Right lung (tissue), 2 donors: ENCODE measurements at regions not wholly inside any gene's neighbourhood (a gene's known extent, or its start where the extent isn't known, plus 50 kb on each side); places are given as distances from the start of the nearest gene placed in this dataset.
"Not testable (repeated sequence)": the region's sequence is repeated elsewhere in the genome, so short reads cannot be mapped to it uniquely, and the experiment has no call there.

ENCODE experiments used
- DNase-seq, 2 donors: peaks; one replicate each; pipeline ENCODE4 v3.0.0-alpha.2; 2013

DNA sequence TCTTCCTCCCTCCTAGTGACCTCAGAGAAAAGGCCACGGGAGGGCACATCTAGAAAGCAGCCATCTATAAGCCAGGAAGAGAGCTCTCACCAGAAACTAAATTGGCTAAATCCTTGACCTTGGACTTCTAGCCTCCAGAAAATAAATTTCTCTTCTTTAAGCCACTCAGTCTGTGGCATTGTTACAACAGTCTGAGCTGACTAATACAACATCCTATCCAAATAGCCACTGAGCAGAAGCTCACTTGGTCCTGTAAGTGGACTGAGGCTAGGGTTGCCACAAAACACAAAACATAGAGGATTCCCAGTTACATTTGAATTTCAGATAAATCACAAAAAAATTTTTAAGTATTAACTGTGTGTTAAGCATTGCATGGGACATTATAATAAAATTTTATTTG, 383.4 kb downstream of the MLLT3 start:
- no peak for DNase-seq

DNA sequence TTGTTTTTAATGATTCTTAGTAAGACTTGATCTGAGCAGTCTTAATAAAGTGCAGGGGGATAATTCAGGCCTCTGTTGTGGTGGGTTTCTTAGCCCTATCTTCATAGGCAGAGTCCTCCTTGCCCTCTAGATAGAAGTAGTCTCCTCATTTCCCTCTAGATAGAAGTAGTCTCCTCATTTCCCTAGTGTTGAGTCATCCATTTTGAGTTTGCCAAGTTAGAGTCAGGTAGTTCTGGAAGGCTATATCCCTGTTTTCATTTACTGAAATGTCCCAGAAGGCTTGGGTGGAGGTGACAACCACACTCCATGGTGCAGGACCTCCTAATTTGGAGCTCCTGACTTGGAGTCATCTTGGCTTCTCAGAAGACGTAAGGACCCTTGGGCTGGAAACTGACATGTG, 384.6 kb downstream of the MLLT3 start:
- no peak for DNase-seq

DNA sequence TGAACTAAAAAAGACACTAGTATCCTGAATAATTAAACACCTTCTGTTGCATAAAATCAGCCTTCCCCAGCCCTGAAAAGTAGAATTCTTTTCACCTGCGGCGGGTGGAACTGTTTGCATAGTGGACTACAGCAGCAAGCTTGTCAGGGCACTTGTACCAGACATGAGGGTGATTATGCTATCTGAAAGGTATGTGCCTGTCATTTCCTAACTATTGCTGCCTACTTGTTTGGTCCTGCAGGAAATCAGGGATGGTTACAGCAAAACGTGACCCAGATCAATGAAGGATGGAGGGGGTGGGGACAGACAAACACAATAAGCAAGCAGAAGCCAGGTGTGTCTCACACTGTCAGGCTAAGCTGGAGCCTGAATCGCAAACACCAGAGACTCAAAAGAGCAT, 385.6 kb downstream of the MLLT3 start:
- DNase-seq, result peak in 1 of 2 donors; percentile 12

DNA sequence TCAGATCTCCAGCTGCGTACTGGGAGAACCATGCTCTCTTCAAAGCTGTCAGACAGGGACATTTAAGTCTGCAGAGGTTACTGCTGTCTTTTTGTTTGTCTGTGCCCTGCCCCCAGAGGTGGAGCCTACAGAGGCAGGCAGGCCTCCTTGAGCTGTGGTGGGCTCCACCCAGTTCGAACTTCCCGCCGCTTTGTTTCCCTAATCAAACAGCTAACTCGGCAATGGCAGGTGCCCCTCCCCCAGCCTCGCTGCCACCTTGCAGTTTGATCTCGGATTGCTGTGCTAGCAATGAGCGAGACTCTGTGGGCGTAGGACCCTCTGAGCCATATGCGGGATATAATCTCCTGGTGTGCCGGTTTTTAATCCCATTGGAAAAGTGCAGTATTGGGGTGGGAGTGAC, 387.1 kb downstream of the MLLT3 start:
- not testable (repeated sequence) for DNase-seq

DNA sequence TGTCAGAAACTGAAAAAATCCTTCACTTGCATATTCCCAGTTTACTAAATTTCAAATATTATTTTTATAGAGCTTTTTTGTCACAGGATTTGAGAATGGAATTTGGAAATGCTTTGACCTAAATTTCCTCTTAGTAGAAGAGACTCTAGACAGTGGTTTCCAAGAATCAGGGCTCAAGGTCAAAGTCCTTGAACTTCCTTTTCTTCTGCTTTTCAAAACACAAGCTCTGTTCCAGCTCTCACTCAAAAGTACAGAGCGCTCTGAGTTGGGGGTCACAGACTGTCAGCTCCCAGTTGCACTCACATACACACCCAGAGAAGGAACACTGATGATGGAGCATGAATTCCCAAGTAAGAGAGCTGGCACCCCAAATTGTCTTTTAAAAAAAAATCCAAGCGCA, 394.2 kb downstream of the MLLT3 start:
- DNase-seq, result no peak

DNA sequence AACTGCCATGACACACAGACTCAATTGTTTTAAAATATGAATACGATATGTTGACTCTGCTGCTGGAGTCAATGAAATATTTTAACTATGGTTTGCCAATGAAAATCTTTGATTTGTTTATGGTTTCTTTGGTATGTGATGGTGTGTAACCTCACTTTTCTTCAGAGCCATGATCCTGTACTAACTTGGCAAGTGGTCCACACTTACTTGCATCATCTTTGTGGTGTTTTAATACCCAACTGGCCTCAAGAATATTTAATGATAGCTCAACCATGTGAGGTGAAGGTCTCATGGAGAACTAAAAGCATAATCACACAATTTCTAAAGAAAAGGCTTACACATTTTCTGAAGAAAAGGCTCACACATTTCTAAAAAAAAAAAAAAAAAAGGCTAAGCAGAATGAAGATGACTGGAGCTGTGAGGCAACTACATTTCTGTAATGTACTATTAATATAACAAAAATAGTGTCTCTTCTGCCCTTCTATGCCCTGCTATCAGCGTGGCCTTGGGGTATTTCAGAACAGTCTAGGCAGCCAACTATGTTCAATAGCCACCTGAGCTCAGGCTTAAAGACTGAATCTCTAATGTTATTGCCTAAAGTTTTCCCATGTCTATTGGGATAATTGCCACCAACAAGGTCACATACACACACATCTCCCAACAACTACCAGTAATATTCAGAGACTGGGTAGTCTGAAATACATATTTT, 395.0 kb downstream of the MLLT3 start:
- no peak for DNase-seq

DNA sequence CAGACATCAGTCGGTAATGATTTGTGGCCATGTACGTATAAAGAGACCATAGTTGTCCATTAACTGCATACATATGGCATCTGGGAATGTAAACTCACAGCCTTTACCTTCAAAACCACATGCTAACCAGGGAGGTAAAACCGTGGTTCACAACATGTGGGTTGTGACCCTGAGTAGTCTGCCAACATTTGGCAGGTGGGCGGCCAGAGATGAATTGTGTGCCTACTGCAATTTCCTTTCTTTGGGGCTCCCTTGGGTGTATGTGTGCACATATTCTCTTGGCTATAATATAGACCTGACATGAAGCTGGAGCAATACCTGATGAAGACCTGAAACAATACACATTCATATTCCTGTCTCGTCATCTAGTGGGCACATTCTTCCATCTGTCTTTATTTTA, 396.0 kb downstream of the MLLT3 start:
- DNase-seq, result no peak

DNA sequence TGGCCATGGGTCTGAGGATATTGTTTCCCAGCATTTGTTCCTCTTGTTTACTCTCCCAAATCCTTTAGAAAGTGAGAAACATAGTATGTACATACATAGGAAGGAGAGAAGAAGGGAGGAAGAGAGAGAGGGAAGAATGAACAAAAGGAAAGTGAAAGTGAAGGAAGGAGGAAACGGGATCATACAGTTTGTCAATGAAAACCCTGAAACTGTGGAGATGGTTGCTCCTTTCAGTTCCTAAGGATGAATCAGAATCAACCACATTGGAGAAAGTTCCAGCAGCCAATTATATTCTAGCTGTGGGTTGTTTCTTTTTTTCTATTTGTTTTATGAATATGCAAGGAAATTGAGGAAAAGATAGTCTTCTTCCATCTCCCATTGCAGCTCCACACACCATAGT, 396.5 kb downstream of the MLLT3 start:
- no peak for DNase-seq

DNA sequence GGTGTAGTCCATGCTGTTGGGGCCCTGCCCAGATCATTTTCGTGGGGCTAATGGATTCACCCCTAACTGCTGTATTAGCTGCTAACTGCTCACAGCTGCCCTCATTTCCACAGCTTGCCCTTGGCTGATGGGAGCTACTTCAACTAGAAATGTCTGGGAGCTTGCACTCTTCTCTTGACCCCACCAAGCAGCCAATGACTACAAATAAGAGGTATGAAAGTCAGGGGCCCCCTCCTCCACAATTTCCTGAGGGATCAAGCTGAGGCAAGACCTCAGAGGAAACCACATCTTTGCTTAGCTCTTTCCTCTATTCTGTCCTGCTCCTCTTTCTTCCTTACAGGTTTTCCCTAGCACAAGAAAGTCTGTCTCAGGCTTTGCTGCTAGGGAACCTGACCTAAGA, 397.5 kb downstream of the MLLT3 start:
- DNase-seq, result no peak

DNA sequence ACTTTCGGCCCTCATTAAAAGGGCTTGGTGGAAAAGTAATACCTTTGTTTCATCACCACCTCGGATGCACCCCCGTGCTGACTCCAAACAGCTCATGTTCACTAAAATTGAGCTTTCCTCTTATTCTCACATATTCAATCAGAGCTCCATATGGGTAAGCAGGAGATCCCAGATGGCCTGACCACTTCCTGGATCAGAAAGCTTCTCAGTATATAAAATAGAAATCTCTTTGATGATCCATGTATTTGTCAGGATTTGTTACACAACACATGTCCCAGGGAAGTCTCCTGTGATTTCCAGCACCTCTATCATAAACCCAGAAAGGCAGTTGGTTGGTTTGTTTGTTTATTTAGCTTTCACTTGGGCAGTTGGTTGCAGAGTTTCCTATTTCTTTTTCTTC, 402.0 kb downstream of the MLLT3 start:
- DNase-seq, result no peak

DNA sequence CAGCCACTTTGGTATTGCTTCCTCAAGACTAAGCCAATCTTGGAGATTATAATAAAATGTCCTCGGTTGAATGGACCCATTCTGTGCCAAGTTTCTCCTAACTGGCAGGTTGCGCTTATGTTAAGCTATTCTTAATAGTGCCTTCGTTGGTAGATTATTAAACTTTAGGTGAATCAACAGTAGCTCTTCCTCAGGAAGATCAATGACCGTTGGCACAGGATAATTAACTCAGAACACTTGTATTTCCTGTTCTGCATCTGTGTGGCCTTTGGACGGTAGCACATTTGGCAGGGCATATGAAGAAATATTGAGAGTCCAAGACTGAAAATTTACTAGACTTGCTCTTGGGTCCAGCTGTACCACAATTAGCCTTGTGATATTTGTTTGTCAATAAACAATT, 402.9 kb downstream of the MLLT3 start:
- DNase-seq, result no peak

DNA sequence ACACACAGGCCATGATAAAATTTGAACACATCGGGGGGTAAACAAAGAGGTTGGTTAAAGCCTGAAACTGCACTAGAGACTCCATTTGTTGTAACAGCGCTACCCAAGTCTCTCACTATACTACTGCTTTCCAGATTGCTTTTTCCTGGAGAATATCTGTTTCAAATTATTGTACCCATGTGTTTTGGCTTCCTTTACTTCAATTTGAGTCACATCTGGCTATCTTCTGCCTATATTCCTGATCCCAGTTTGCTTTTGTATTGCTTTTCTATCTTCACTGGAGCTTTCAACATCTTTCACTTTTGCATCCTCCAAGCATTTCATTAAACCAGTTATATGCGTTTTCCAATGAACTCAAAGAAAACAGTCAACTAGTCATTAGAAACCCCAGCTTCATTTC, 404.7 kb downstream of the MLLT3 start:
- DNase-seq, result no peak

DNA sequence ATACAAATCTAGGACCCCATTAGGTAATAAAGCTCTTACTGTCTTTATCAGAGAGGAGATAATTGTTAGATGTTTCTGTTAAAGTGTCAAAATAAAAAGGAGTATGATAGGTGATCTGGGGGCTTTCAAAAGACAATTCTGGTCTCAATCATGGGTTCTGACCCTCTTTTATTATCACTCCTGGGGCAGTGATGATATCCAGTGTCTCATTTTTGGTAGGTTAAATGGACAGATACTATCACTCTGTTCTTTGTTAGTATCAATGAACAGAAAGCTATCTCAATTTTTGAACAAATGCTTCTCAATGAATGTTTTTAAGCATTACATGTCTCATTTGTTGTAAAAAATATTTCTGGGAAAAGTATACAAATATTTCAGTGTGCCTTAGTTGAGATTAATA, 405.9 kb downstream of the MLLT3 start:
- DNase-seq, result no peak

DNA sequence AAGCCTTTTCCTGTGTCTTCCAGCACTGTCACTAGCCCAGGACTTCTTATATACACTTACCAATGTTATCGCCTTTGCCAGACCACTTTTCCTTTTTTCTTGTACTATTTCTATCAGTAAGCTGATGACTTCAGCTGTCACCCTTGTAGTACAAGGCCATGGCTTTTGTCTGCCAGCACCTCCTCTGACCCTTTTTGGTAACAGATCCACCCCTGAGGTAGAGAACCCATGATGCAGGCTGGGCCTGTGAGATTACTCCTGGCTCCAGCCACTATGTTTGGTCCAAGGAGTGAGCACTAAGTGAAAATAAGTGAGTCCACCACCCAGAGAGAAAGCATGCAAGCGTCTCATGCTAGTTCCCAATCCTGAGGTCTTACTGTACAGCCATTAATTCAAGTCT, 406.7 kb downstream of the MLLT3 start:
- DNase-seq, result no peak

DNA sequence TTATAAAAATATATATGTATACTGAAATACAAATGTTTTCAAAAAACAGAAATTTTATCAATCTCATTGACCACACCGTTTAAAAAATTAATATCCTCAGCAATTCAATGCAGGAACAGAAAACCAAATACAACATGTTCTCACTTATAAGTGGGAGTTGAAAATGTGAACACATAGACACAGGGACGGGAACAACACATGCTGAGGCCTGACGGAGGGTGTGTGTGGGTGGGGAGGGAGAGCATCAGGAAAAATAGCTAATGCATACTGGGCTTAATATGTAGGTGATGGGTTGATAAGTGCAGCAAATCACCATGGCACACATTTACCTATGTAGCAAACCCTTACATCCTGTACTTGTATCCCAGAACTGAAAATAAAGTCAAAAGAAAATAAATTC, 409.5 kb downstream of the MLLT3 start:
- DNase-seq, result no peak

DNA sequence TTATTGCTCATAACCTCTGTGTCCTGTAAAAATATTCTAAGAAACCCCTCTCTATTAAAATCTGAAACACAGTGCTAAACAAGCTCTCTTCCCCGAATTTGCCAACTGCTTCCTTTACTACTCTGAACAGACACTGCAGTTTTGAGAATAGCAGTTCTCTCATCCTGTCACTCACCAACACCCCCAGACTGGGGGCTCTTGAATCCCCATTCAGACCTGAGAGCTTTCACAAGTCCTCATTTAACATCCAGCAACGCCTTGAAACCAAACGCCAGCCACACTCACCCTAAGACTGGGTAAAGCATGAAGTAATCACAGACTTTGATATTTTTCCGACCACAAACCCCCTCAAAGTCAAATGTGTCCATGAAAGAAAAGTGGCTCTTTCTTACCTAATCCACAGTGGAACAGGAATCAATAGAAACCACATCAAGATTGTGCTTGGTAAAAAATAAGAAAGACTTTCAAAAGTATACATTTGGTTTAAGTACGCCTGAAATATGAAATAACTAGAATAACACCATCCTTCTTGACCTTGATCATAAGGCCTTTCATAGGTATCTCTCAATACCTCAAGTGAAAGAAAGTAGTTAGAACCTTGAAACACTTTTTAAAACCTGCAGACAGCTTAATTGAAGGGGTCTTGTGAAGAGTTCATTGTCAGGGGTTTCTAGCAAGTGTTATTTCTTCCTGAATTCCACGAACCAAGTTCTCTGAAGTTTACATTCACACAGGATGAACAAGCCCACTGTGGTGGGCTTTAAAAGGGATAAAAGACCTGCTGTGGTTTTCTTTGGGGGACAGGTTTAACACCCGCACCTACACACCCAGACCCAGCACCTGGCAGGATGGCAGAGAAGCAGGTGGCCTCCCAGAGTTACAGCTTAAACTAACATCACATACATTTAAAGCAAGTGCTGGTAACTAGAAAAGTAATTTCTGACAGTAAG, 412.6 kb downstream of the MLLT3 start:
- no peak for DNase-seq

DNA sequence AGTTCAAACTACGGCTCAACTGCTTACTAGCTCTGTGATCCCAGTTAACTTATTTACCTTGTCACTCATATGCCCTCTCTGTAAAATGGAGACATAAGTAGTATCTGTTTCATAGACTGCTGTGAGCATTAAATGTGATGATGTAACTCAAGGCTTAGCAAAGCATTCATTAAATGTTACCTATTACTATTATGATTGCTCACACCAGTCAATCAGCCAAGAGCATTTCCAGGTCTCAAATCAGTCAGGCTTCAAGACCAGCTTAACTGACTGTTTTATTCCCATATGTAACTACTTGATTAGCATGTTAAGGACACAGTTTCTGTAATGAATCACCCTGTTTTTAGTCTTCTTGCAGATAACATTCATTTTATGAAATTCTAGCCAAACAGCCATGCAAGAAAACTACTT, 413.3 kb downstream of the MLLT3 start:
- DNase-seq, result no peak

DNA sequence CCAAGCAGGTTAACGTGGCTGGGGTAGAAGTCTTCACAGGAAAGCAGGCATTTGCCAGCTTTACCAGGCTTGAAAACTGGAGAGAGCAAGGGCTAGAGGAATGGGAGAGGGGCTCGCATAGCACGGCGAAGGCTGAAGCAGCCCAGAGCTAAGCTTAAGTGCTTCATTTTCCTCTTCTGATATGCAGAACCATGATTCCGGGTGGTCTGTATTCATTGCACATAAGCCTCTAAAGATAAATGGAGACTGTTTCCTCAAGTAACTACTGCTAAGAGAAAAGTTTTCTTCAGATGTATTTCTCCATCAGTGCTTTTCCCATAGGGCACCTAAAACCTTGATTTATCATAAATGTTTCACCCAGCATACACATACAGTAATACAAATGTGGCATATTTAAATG, 414.1 kb downstream of the MLLT3 start:
- no peak for DNase-seq

DNA sequence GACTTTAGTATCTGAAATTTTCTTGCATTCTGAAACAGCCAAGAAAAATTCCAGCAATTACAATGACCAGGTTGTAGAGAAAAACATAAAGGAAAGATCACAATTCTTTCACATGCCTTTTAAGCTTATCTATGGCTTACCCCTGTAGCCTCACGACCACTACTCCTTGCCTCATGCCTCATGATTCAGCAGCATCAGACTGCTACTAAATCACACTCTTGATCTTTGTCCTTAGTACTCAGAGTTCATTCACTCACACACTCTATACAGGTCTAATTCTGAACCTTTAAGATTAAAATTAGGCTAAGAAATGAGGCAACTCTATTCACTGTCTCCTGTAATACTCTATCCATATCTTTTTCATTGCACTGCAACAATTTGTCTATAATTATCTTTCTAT, 415.1 kb downstream of the MLLT3 start:
- no peak for DNase-seq

DNA sequence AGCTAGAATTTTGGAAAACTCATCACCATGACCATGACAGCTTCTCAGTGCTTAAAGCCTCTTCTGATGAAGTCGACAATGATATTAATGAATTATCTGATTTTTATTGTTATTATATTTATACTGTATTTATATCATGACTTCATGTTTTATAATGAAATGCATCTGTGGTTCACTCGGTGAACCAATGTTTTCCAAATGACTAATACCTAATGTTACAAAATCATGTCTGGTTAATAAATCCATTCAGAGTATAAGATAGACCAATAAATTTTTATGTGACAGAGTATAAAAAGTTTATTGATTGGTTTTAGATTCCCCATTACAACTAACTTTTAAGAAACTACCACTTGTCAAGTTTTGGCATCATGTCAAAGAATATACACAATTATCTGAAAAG, 416.5 kb downstream of the MLLT3 start:
- DNase-seq, result no peak

DNA sequence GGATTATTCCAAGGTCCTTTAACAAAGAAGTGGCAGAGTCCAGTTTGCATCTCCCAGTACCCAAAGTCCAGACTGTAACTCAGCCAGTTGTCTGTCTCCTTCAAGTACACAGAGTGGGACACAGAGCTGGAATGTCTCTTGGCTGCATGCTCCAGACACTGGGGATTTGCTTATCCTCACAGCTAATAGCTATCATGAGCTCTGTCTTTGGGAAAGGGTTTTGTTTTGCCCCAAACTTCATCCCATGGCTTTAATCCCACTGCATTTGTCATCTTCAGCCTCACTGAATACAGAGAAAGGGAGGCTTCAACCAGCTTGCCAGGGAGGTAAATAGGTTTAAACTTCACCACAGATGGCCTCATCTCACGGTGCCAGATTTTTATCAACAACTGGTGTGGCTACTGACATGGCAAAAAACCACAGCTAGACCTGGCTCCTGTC, 412.2 kb upstream of the SLC24A2 start:
- DNase-seq, result no peak

DNA sequence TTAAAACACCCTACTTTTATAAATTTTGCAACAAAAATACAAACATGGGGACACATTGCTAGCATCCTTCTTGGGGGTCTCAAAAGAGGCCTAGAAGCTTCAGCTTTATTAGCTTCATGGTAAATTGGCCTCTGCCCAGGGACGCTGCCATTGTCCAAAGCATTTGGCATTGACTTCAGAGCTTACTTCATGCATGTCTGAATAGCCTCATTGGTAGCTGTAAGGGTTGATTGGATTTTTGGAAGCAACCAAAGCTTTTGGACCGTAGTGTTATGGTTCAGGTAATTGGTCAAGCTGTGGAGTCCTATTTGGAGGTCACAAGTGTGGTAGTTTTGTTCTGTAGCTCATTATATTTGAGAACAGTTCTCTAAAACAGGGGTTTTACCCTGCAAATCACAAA, 411.7 kb upstream of the SLC24A2 start:
- no peak for DNase-seq

DNA sequence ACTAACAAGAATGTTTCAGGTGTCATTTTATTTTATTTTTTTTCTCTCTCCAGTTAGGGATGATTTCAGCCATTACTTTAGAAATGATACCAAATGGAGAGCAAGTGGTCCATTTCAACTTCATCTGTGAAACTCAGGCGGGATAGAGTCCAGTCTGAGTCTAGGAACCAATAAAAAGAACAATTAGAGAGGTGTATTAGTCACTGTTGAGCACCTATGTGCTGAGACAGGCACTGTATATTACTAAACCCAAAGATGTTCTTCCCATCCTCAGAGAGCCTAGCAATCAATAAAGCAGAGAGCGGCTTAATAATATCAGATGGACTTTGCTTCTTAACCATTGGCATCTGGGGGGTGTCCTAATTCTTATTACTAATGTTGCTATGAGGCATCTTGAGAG, 410.3 kb upstream of the SLC24A2 start:
- DNase-seq, result no peak
